ENCODE measurements at regions not wholly inside any gene's neighbourhood (a gene's known extent, or its start where the extent isn't known, plus 50 kb on each side); places are given as distances from the start of the nearest gene placed in this dataset.

- no peak for DNase-seq (ENCODE audit: low read depth)
Measured at GRCh38 chr9:89655990-89656657, 51.3 kb downstream of the GADD45G start.

GRCh38 chr9:89657295-89657694 lies 52.5 kb downstream of the GADD45G start:
- no peak for DNase-seq (ENCODE audit: low read depth)

GRCh38 chr9:89657765-89658164 lies 53.0 kb downstream of the GADD45G start:
- DNase-seq (ENCODE audit: low read depth): no peak

GRCh38 chr9:89658401-89658800 lies 53.6 kb downstream of the GADD45G start:
- no peak for DNase-seq (ENCODE audit: low read depth)

- no peak for DNase-seq (ENCODE audit: low read depth)
Measured at GRCh38 chr9:89658931-89659330, 54.1 kb downstream of the GADD45G start.

- no peak for DNase-seq (ENCODE audit: low read depth)
Measured at GRCh38 chr9:89659473-89659872, 54.7 kb downstream of the GADD45G start.

GRCh38 chr9:89659891-89660685 lies 55.3 kb downstream of the GADD45G start:
- DNase-seq (ENCODE audit: low read depth): no peak

- DNase-seq (ENCODE audit: low read depth): no peak
Measured at GRCh38 chr9:89661391-89661949, 56.7 kb downstream of the GADD45G start.

- peak; percentile 92 for DNase-seq (ENCODE audit: low read depth)
Measured at GRCh38 chr9:89661956-89662717, 57.3 kb downstream of the GADD45G start.

- DNase-seq (ENCODE audit: low read depth): no peak
Measured at GRCh38 chr9:89662718-89663613, 58.2 kb downstream of the GADD45G start.

GRCh38 chr9:89663614-89663970 lies 58.8 kb downstream of the GADD45G start:
- DNase-seq (ENCODE audit: low read depth): no peak

GRCh38 chr9:89664010-89664409 lies 59.2 kb downstream of the GADD45G start:
- no peak for DNase-seq (ENCODE audit: low read depth)

- no peak for DNase-seq (ENCODE audit: low read depth)
Measured at GRCh38 chr9:89664896-89665329, 60.1 kb downstream of the GADD45G start.

GRCh38 chr9:89666364-89666763 lies 61.6 kb downstream of the GADD45G start:
- no peak for DNase-seq (ENCODE audit: low read depth)

GRCh38 chr9:89666950-89667349 lies 62.1 kb downstream of the GADD45G start:
- no peak for DNase-seq (ENCODE audit: low read depth)

- DNase-seq (ENCODE audit: low read depth): no peak
Measured at GRCh38 chr9:89667726-89668125, 62.9 kb downstream of the GADD45G start.

GRCh38 chr9:89668216-89668865 lies 63.5 kb downstream of the GADD45G start:
- DNase-seq (ENCODE audit: low read depth): no peak

GRCh38 chr9:89668866-89669246 lies 64.0 kb downstream of the GADD45G start:
- no peak for DNase-seq (ENCODE audit: low read depth)

- no peak for DNase-seq (ENCODE audit: low read depth)
Measured at GRCh38 chr9:89669361-89669842, 64.6 kb downstream of the GADD45G start.

GRCh38 chr9:89670114-89670513 lies 65.3 kb downstream of the GADD45G start:
- no peak for DNase-seq (ENCODE audit: low read depth)
